HL-60 (cell line): ENCODE measurements at regions not wholly inside any gene's neighbourhood (a gene's known extent, or its start where the extent isn't known, plus 50 kb on each side); places are given as distances from the start of the nearest gene placed in this dataset.

Experiments
- DNase-seq, 2 experiments: peaks; one replicate each; pipeline ENCODE4 v3.0.0-alpha.2; 2010 to 2020; ENCODE audit warnings: low read depth in 1 of 2, low spot score in 1 of 2
- H3K27ac ChIP-seq: fragments of 250-450 bp; sonication (Bioruptor Pico); replicated peaks from 2 replicates; pipeline ENCODE4 v1.5.1; 2020; ENCODE audit warnings: mild to moderate bottlenecking, moderate library complexity
- H3K27me3 ChIP-seq: fragments of 250-450 bp; sonication (Bioruptor Pico); 2 replicates; pipeline ENCODE4 v1.5.1; 2021; ENCODE audit warnings: mild to moderate bottlenecking, moderate library complexity; ENCODE audit not compliant: insufficient read depth, poor library complexity, severe bottlenecking
- H3K4me3 ChIP-seq: replicated peaks from 2 replicates; pipeline ENCODE4 v1.5.1; 2011; ENCODE audit warnings: mild to moderate bottlenecking, control low read depth, low read length; ENCODE audit not compliant: insufficient read depth
- GABPA ChIP-seq: IDR thresholded peaks from 2 replicates; pipeline ENCODE4 v1.6.1; 2012; ENCODE audit warnings: low read depth
- POLR2AphosphoS5 ChIP-seq: IDR thresholded peaks from 2 replicates; pipeline ENCODE4 v1.6.1; 2012; ENCODE audit warnings: low read depth
- REST ChIP-seq: IDR thresholded peaks from 2 replicates; pipeline ENCODE4 v1.6.1; 2012; ENCODE audit warnings: low read depth; ENCODE audit not compliant: insufficient replicate concordance
- SPI1 ChIP-seq: IDR thresholded peaks from 2 replicates; pipeline ENCODE4 v1.6.1; 2012; ENCODE audit warnings: low read depth, mild to moderate bottlenecking, borderline replicate concordance
- TF ChIP-seq, protein P1 (sequence below): IDR thresholded peaks from one replicate; pipeline ENCODE4 v1.5.1; 2011; ENCODE audit warnings: low read length, control low read depth, inconsistent platforms; ENCODE audit not compliant: insufficient read depth

DNA sequence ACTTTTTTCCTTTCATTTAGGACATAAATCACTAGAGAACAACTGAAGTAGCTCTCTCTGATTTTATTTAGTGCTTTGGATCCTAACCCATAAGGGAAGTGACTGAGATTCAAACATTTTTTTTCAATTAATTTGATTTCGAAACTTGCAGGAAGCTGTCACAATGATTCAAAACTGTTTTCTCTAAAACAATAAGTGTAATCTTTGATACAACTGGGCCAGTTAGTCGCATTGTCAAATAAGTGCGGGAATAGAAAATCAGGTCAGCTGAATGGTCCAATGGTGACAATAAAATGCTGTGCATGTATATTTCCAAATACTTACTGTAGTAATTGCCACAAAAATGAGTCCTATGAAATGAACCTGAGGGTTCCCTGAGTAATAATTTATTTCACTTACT lies 930.8 kb downstream of the TFAP2A start:
- no peak for TF ChIP-seq POLR2AphosphoS5
- TF ChIP-seq REST, result no peak
- TF ChIP-seq, protein P1, sequence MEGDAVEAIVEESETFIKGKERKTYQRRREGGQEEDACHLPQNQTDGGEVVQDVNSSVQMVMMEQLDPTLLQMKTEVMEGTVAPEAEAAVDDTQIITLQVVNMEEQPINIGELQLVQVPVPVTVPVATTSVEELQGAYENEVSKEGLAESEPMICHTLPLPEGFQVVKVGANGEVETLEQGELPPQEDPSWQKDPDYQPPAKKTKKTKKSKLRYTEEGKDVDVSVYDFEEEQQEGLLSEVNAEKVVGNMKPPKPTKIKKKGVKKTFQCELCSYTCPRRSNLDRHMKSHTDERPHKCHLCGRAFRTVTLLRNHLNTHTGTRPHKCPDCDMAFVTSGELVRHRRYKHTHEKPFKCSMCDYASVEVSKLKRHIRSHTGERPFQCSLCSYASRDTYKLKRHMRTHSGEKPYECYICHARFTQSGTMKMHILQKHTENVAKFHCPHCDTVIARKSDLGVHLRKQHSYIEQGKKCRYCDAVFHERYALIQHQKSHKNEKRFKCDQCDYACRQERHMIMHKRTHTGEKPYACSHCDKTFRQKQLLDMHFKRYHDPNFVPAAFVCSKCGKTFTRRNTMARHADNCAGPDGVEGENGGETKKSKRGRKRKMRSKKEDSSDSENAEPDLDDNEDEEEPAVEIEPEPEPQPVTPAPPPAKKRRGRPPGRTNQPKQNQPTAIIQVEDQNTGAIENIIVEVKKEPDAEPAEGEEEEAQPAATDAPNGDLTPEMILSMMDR, result no peak
- TF ChIP-seq SPI1, result no peak
- no peak for TF ChIP-seq GABPA
- no peak for DNase-seq
- H3K27ac ChIP-seq, result no peak overlapping the region
- H3K4me3 ChIP-seq, result no peak overlapping the region
- no peaks in the 10 kb centered on the region for H3K27me3 ChIP-seq

GRCh38 chr6:9482030-9482738 lies 932.7 kb downstream of the TFAP2A start:
- no peaks in the 10 kb centered on the region for H3K27me3 ChIP-seq
- no peak overlapping the region for H3K27ac ChIP-seq
- DNase-seq, result no peak
- no peak for TF ChIP-seq POLR2AphosphoS5
- no peak for TF ChIP-seq SPI1
- TF ChIP-seq, protein P1, result no peak
- TF ChIP-seq GABPA, result no peak
- TF ChIP-seq REST, result no peak
- no peak overlapping the region for H3K4me3 ChIP-seq

- no peak overlapping the region for H3K4me3 ChIP-seq
- H3K27me3 ChIP-seq, result no peaks in the 10 kb centered on the region
- DNase-seq, result no peak
- TF ChIP-seq, protein P1, result no peak
- TF ChIP-seq GABPA, result no peak
- no peak for TF ChIP-seq REST
- no peak for TF ChIP-seq POLR2AphosphoS5
- TF ChIP-seq SPI1, result no peak
- no peak overlapping the region for H3K27ac ChIP-seq
Observed at GRCh38 chr6:9481292-9482029, 933.4 kb downstream of the TFAP2A start.
